HEK293 (cell line): ENCODE measurements at regions not wholly inside any gene's neighbourhood (a gene's known extent, or its start where the extent isn't known, plus 50 kb on each side); places are given as distances from the start of the nearest gene placed in this dataset.

Source experiments
- CTCF ChIA-PET: fragments of 350-600 bp; formaldehyde crosslinking; extraction: SDS; loops from one replicate; lab custom pipeline; 2021; ENCODE audit warnings: antibody characterized with exemption; lab: Yijun Ruan, JAX
- POLR2A ChIA-PET: fragments of 300-600 bp; formaldehyde crosslinking; extraction: SDS; loops from one replicate; lab custom pipeline; 2020; ENCODE audit warnings: antibody characterized with exemption, inconsistent platforms; lab: Yijun Ruan, JAX
- H3K27ac ChIP-seq: fragments of 200-500 bp; sonication (Bioruptor generic); 2 replicates; pipeline ENCODE4 v1.5.1; 2014; ENCODE audit warnings: low read depth, low read length, control low read depth, inconsistent platforms; ENCODE audit errors: extremely low read depth
- H3K36me3 ChIP-seq, 2 experiments: fragments of 200-500 bp in 1 of 2; sonication (Bioruptor generic) in 1 of 2; 1 replicate in 1 of 2; 2 replicates in 1 of 2; pipeline ENCODE4 v1.5.1; 2014 to 2017; ENCODE audit warnings: inconsistent platforms in 2 of 2, low read length in 2 of 2; ENCODE audit not compliant: control insufficient read depth in 2 of 2, insufficient read depth in 1 of 2
- H3K4me1 ChIP-seq: fragments of 200-500 bp; sonication (Bioruptor generic); 2 replicates; pipeline ENCODE4 v1.5.1; 2014; ENCODE audit warnings: mild to moderate bottlenecking, low read length, inconsistent platforms; ENCODE audit not compliant: control insufficient read depth, insufficient read depth
- H3K4me3 ChIP-seq: 2 replicates; pipeline ENCODE4 v1.5.1; 2011; ENCODE audit warnings: low read depth, mild to moderate bottlenecking, control low read depth, low read length, moderate library complexity
- H3K9me3 ChIP-seq: fragments of 200-500 bp; sonication (Bioruptor generic); 2 replicates; pipeline ENCODE4 v1.5.1; 2014; ENCODE audit warnings: low read depth, low read length, inconsistent platforms; ENCODE audit not compliant: control insufficient read depth, insufficient read depth
- EGR2 ChIP-seq: fragments of 450-650 bp; formaldehyde crosslinking; IDR thresholded peaks from 2 replicates; pipeline ENCODE4 v1.5.1; 2016; ENCODE audit warnings: low read depth, missing biosample characterization, missing genetic modification characterization
- KLF10 ChIP-seq: fragments of 450-650 bp; IDR thresholded peaks from 2 replicates; pipeline ENCODE4 v1.5.1; 2018; ENCODE audit warnings: missing biosample characterization, mild to moderate bottlenecking, missing genetic modification characterization
- PRDM1 ChIP-seq: fragments of 450-650 bp; formaldehyde crosslinking; IDR thresholded peaks from 2 replicates; pipeline ENCODE4; 2016; ENCODE audit warnings: missing biosample characterization, missing genetic modification characterization
- SCRT2 ChIP-seq: fragments of 450-650 bp; formaldehyde crosslinking; IDR thresholded peaks from 2 replicates; pipeline ENCODE4 v1.5.1; 2016; ENCODE audit warnings: missing biosample characterization, missing genetic modification characterization
- YY2 ChIP-seq: fragments of 450-650 bp; formaldehyde crosslinking; IDR thresholded peaks from 2 replicates; pipeline ENCODE4 v1.5.1; 2016; ENCODE audit warnings: missing biosample characterization, missing genetic modification characterization
- ZBTB21 ChIP-seq: fragments of 450-650 bp; formaldehyde crosslinking; IDR thresholded peaks from 2 replicates; pipeline ENCODE4 v1.5.1; 2017; ENCODE audit warnings: missing biosample characterization, missing genetic modification characterization
- ZBTB44 ChIP-seq: fragments of 450-650 bp; IDR thresholded peaks from 2 replicates; pipeline ENCODE4 v1.5.1; 2018; ENCODE audit warnings: missing biosample characterization, mild to moderate bottlenecking, missing genetic modification characterization
- ZIC2 ChIP-seq: fragments of 450-650 bp; formaldehyde crosslinking; IDR thresholded peaks from 2 replicates; pipeline ENCODE4 v1.5.1; 2016; ENCODE audit warnings: missing biosample characterization, missing genetic modification characterization
- ZNF214 ChIP-seq: fragments of 450-650 bp; formaldehyde crosslinking; IDR thresholded peaks from 2 replicates; pipeline ENCODE4 v1.5.1; 2017; ENCODE audit warnings: missing biosample characterization, mild to moderate bottlenecking, missing genetic modification characterization, borderline replicate concordance
- ZNF274 ChIP-seq, 2 experiments: fragments of 200-500 bp in 1 of 2; fragments of 450-650 bp in 1 of 2; sonication (Bioruptor generic) in 1 of 2; formaldehyde crosslinking in 1 of 2; IDR thresholded peaks; 2 replicates each; pipeline versions ENCODE4 v1.5.1 to v1.6.1; 2014 to 2016; ENCODE audit warnings: borderline replicate concordance in 1 of 2, inconsistent platforms in 1 of 2, low read length in 1 of 2, missing biosample characterization in 1 of 2, missing genetic modification characterization in 1 of 2
- ZNF354C ChIP-seq: fragments of 450-650 bp; formaldehyde crosslinking; IDR thresholded peaks from 2 replicates; pipeline ENCODE4 v1.5.1; 2016; ENCODE audit warnings: missing biosample characterization, missing genetic modification characterization, low read depth, borderline replicate concordance
- ZNF404 ChIP-seq: fragments of 450-650 bp; formaldehyde crosslinking; IDR thresholded peaks from 2 replicates; pipeline ENCODE4 v1.5.1; 2017; ENCODE audit warnings: missing biosample characterization, missing genetic modification characterization
- ZNF433 ChIP-seq: fragments of 450-650 bp; formaldehyde crosslinking; IDR thresholded peaks from 2 replicates; pipeline ENCODE4 v1.5.1; 2016; ENCODE audit warnings: missing biosample characterization, missing genetic modification characterization, low read depth
- ZNF580 ChIP-seq: fragments of 450-650 bp; formaldehyde crosslinking; IDR thresholded peaks from 2 replicates; pipeline ENCODE4 v1.5.1; 2016; ENCODE audit warnings: missing biosample characterization, missing genetic modification characterization
- ZNF776 ChIP-seq: fragments of 450-650 bp; formaldehyde crosslinking; IDR thresholded peaks from 2 replicates; pipeline ENCODE4 v1.5.0; 2017; ENCODE audit warnings: missing biosample characterization, missing genetic modification characterization, borderline replicate concordance
- ZNF843 ChIP-seq: fragments of 450-650 bp; formaldehyde crosslinking; IDR thresholded peaks from 2 replicates; pipeline ENCODE4 v1.5.1; 2016; ENCODE audit warnings: missing biosample characterization, missing genetic modification characterization
- TF ChIP-seq, protein P1 (sequence below): fragments of 450-650 bp; formaldehyde crosslinking; IDR thresholded peaks from 2 replicates; pipeline ENCODE4 v1.5.1; 2017; ENCODE audit warnings: missing biosample characterization, missing genetic modification characterization
- TF ChIP-seq, protein P2 (sequence below): fragments of 450-650 bp; formaldehyde crosslinking; IDR thresholded peaks from 2 replicates; pipeline ENCODE4 v1.5.1; 2016; ENCODE audit warnings: missing biosample characterization, missing genetic modification characterization

DNA sequence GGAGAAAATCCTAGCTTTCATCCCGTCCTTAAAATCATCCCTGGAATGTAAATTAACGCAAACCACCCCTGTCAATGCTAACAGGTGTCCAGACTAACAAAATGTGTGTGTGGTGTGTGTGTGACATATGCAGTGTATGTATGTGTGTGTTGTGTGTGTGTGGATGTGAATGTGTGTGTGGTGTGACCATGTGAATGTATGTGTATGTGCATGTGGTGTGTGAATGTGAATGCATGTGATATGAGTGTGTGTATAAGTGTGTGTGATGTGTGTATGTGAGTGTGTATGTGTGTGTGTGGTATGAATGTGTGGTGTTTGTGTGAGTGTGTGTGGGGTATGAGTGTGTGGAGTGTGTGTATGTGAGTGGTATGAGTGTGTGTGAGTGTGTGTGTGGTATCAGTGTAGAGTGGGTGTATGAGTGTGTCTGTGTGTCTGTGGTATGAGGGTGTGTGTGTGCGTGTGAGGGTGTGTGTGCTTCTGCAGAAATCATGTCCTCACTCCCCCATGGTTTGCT, 190.8 kb downstream of the TEX29 start:
- Histone ChIP-seq H3K4me1 (no peaks in the 10 kb centered on the region), H3K27ac (no peak overlapping the region), H3K36me3 (no peaks in the 10 kb centered on the region), H3K9me3 (no peaks in the 10 kb centered on the region), H3K4me3 (no peak overlapping the region)
- CTCF ChIA-PET = no interaction called here
- POLR2A ChIA-PET = no interaction called here
- TF ChIP-seq SCRT2 (tag by site-specific recombination) (peak; percentile 79), YY2 (tag by site-specific recombination) (no peak), ZNF776 (tag by site-specific recombination) (no peak), ZBTB21 (tag by site-specific recombination) (no peak), EGR2 (tag by site-specific recombination) (0 out of 2 replicates have a peak, but pooled peaks have one; percentile 6)
- TF ChIP-seq, protein P1, sequence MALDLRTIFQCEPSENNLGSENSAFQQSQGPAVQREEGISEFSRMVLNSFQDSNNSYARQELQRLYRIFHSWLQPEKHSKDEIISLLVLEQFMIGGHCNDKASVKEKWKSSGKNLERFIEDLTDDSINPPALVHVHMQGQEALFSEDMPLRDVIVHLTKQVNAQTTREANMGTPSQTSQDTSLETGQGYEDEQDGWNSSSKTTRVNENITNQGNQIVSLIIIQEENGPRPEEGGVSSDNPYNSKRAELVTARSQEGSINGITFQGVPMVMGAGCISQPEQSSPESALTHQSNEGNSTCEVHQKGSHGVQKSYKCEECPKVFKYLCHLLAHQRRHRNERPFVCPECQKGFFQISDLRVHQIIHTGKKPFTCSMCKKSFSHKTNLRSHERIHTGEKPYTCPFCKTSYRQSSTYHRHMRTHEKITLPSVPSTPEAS (tag by site-specific recombination) = peak; percentile 89

- no peak overlapping the region for H3K27ac ChIP-seq
- H3K4me3 ChIP-seq = no peak overlapping the region
- no peaks in the 10 kb centered on the region for H3K36me3 ChIP-seq
- POLR2A ChIA-PET = no interaction called here
- no peaks in the 10 kb centered on the region for H3K4me1 ChIP-seq
- TF ChIP-seq ZNF274 (IDR thresholded peaks at IDR 0.05; ENCODE audit: low read length) = no peak
- no peak for TF ChIP-seq ZNF274 (tag by site-specific recombination; IDR thresholded peaks at IDR 0.05; ENCODE audit: borderline replicate concordance)
- TF ChIP-seq KLF10 (tag by site-specific recombination) = no peak
- TF ChIP-seq ZNF843 = no peak
- TF ChIP-seq ZNF580 (tag by site-specific recombination) = no peak
- no peak for TF ChIP-seq ZNF214 (tag by site-specific recombination)
- no peak for TF ChIP-seq ZBTB44 (tag by site-specific recombination)
- no peak for TF ChIP-seq ZNF354C (tag by site-specific recombination)
- no peak for TF ChIP-seq PRDM1
- no peak for TF ChIP-seq ZNF404 (tag by site-specific recombination)
- TF ChIP-seq, protein P2, sequence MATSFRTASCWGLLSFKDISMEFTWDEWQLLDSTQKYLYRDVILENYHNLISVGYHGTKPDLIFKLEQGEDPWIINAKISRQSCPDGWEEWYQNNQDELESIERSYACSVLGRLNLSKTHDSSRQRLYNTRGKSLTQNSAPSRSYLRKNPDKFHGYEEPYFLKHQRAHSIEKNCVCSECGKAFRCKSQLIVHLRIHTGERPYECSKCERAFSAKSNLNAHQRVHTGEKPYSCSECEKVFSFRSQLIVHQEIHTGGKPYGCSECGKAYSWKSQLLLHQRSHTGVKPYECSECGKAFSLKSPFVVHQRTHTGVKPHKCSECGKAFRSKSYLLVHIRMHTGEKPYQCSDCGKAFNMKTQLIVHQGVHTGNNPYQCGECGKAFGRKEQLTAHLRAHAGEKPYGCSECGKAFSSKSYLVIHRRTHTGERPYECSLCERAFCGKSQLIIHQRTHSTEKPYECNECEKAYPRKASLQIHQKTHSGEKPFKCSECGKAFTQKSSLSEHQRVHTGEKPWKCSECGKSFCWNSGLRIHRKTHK (tag by site-specific recombination) = no peak
- TF ChIP-seq ZNF433 = no peak
- no peak for TF ChIP-seq ZIC2 (tag by site-specific recombination)
- CTCF ChIA-PET = no interaction called here
- H3K9me3 ChIP-seq = no peaks in the 10 kb centered on the region
Measured at GRCh38 chr13:111511805-111512504, 191.5 kb downstream of the TEX29 start.
